Right lung (tissue), 2 donors: ENCODE measurements at regions not wholly inside any gene's neighbourhood (a gene's known extent, or its start where the extent isn't known, plus 50 kb on each side); places are given as distances from the start of the nearest gene placed in this dataset.
"Not testable (repeated sequence)": the region's sequence is repeated elsewhere in the genome, so short reads cannot be mapped to it uniquely, and the experiment has no call there.

Experiments
- DNase-seq, 2 donors: peaks; one replicate each; pipeline ENCODE4 v3.0.0-alpha.2; 2013

DNA sequence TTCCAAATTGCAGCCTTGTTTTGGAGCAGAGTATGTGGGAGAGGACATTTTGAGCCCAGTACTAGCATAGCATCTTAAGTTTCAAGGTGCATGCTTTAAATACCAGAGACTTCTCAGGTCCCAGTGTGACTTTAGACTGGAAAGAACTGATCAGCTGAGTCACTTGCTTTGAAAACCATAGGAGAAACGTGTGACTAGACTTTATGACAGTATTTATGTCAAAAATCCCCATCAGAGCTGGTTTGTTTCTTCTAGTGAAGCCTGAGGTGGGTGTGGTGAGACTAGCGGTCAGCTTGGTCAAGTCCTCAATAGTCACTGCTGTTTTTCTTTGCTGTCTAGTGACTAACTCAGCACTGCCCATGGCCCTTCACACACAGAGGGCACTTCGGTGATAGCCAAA lies 724.2 kb downstream of the GATA3 start:
- no peak for DNase-seq

DNA sequence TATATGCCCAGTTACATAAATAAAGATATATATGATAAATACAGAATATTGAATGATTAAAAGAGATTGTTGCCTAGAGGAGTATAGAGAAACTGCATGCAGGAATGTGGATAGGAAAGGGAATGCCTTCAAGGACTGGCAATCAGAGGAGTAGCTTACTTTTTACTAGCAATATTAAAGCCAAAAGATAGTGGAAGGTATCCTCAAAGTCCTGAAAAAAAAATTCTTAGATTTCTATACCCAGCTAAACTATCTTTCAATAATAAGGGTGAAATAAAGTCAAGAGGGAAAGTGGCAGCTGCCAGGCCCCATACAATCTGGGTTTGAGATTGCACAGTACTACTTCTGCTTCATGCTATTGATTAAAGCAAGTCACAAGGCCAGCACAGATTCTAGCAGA lies 733.2 kb downstream of the GATA3 start:
- DNase-seq: no peak

DNA sequence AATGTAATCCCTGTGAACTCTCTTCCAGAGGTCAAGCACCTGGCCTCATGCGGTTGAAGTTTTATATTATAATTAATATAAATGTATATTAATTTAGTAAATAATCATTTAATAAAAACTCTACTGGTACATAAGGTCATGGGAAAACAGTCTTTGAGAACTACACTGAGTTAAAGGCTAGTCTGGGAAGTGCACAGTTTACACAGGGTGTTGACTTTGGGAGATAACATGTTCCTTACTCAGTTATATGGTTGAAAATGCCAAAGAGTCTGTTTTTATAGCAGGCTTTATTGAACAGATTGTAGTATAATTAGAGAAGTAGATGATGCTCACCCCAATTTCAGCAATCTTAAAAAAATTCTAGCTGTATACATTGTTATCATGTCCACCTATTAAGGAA lies 735.9 kb downstream of the GATA3 start:
- no peak for DNase-seq

DNA sequence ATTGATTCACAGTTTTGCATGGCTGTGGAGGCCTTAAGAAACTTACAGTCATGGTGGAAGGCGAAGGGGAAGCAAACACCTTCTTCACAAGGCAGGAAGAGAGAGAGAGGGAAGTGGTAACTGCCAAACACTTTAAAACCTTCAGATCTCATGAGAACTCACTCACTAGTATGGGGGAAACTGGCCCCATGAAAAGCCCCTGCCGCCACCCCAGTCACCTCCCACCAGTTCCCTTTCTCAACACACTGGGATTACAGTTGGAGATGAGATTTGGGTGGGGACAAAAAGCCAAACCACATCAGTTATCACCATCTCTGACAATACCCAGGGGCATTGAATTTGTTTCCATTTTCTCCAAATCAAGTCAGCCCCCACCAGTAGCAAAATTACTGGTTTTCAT lies 740.4 kb downstream of the GATA3 start:
- no peak for DNase-seq

DNA sequence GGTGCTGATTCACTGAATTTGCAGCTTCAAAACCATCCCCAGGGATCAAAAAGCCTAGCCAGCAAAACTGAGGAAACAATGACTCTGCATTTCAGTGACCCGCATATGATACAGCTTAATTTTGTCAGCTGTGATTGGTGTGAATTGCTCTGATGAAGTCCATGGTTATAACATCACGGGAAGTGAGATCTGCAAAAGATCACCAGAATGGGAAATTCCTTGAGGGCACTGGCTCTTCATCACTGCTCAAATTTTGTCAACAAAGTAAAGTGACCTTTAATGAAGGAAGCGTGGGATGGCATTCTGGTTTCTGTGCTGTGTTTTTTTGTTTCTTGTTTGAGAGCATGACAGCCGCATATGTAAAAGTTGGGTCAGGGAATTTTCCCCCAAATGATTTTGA lies 745.9 kb downstream of the GATA3 start:
- DNase-seq: no peak

DNA sequence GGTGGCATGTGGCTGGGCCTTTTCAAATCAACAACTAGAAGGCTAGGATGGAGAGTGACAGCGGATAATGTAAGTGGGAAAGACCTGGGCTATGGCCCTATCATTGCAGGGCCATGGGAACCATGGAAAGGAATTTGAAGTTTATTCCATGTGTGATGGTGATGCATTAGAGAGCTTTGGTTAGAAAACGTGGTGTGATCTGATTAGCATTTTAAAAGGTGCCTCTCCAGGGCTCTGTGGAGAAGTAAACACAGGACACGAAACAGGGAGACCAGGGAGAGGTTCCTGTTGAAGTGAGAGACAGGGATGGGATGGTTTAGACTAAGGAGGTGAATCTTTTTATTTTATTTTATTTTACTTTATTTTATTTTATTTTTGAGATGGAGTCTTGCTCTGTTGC lies 749.5 kb downstream of the GATA3 start:
- DNase-seq: no peak

DNA sequence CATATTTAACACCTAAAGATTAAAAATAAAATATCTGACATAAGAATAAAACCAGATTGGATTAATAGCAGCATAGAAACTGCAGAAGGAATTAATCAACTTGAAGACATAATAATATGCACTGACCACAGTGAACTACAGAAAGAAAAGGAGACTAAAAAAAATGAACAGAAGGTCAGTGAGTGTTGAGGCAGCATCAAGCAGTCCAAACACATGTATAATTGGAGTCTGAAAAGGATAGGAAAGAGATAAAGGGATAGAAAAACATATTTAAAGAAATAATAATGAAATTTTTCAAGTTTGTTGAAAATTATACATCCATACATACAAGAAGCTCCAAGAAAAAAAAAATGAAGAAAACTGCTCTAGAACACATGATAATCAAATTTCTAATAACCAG lies 756.2 kb downstream of the GATA3 start:
- DNase-seq: no peak

DNA sequence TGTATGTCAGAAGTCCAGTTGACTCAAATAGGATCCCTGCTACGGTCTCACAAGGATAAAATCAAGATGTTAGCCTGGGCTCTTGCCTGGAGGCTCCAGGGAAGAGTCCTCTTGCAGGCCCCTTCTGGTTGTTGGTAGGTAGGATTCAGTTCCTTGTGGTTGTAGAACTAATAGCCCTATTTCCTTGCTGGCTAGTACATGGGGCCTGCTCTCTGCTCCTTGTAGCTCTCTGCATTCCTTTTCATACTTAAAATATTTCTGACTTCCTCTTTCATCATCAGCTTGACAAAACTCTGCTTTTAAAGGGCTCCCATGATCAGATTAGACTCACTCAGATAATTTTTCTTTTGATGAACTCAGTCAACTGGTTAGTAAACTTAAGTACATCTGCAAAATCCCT lies 756.7 kb downstream of the GATA3 start:
- no peak for DNase-seq

DNA sequence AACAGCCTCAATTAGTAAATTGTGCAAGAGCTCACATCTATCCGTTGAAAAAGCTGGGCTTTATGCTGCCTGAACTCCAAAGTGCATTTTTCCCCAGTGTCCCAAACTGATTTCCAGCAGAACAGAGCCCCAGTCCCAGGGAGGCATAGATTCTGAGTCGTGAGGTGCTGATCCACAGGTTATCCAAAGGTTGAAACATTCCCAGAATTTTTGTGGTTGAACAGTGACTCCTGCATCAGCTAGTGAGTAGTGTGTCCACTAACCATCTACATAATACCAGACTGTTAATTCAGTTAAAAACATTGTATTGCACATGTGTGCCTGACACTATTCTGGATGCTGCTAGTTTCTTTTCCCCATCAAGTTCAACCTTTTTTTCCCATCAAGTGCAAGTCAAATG lies 761.5 kb downstream of the GATA3 start:
- DNase-seq: no peak

DNA sequence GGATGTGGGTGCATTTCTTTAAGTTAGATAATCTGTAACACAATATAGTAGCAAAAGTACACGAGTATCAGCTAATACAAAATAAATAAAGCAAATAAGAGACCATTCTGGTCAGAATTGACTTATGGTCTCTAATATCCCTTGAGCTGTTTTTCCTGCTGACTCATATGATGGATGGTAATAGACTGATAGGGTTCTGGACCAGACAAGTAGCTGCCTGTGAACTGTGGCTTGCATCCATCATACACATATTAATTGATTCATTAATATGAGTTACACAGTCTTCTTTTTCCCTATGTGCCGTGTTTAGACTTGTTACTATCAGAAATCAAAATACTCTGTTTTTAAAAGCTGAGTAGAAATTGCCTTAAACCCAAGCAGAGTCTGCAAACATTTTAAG lies 762.8 kb downstream of the GATA3 start:
- no peak for DNase-seq

DNA sequence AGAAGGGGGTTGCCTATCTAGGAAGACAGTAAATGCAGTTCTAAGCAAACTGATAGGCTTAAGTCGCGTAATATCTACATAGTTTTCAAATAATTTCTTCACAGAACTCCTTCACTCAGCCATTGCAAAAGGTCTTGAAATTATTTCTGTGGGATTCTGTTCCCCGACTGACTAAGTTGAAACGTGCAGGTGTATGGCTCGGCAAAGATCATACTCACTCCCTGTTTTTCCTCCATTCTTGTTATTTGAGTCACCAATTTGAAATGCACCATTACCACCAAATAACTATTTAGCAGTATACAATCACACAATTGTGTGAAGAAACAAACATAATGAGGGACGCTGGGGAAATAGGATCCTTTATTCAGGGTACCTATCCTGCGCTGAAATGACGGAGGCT lies 771.1 kb downstream of the GATA3 start:
- no peak for DNase-seq

DNA sequence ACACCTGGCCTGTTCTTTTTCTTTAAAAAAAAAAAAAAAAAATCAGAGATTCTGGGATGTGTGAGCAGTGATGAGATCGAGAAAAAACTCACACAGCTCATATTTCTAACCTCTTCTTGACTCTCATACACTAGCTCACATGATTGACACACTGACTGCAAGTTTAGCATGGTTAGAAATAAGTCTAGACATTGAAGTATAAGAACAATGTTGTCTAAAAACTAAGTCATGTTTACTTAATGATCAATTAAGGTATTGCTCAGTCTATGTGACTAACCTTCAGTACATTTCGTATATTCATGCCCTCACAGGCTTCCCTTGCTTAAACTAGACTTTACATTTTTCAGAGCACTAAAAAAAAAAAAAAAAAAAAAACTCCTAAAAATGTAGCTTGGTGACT lies 775.1 kb downstream of the GATA3 start:
- no peak for DNase-seq

DNA sequence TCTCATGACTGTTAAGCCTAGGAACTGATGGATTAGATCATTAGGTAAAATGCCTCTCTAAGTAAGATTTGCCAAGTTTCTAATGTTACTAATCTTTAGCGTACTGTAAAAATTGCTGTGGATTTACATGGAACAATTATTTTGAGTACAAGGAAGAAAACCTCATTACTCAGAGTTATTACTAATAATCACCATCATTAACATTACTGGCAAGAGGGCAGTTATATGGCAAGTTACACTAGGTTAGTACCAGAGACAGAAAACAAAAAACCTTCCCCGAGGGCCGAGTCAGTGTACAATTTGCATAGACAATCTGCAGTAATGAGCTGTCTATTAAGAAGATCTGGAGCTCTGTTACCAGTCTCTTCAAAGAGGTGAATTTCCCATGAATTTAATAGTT lies 775.6 kb downstream of the GATA3 start:
- no peak for DNase-seq

DNA sequence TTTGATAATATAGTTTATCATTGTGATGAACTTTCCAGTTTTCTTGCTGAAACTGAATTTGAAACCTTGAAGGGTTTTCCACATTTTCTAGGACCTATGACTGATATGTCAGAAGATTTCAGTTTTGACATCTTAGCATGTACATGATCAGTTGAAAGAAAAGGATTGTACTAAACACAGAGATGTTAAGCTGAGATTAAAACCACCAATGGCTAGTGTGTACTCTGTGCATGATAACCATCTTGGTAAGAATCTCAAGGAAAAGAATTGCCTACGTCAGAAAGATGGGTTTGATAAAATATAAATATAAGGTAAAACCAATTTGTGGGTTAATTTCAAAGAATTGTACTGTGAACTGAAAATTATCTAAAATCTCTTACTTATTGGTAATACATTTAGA lies 776.4 kb downstream of the GATA3 start:
- no peak for DNase-seq

DNA sequence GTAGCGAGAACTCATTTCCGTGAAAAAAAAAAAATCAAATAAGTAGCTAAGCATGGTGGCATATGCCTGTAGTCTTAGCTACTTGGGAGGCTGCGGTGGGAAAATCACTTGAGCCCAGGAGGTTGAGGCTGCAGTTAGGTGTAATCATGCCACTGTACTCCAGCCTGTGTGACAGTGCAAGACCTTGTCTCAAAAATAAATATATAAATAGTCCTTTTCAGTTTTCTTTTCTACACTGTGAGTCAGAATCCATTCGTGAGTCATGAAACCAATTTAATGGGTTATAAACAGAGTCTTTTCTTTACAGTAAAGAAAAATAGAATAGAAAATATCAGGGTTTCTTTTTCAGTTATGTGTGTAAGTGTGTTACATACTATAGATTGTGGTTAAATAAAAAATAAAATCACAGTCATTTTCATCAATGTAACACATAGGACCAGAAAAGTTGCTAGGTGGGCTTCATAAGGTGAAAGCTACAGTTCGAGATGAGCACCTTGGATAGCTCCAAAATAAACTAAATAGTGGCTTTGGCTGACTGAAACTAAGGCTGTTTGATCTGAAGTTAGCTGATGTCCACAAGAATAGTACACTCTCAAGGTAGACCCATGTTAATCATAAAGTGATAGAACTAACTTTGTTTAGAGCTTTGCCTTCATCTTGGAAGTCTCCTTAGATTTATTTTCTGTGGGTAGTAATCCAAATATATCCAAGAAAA lies 781.1 kb downstream of the GATA3 start:
- DNase-seq: no peak

DNA sequence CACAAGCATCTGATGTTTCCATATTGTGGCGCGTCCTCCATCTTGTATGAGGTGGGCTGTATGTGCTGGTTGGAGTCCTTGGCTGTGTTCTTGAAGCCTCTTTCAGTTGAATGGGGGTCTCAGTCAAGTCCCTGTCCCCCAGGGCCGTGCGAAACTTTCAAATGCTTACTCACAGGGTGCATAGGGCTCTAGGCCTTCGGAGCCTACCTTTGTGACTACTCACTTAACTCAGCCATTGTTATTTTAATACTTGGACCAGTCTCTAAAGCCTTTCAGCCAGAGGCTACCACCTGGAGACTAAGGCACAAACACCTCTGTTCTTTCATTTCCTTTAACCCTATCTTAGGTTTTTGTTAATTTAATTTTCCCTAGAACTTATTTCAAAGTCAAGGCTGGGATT lies 785.9 kb downstream of the GATA3 start:
- no peak for DNase-seq

DNA sequence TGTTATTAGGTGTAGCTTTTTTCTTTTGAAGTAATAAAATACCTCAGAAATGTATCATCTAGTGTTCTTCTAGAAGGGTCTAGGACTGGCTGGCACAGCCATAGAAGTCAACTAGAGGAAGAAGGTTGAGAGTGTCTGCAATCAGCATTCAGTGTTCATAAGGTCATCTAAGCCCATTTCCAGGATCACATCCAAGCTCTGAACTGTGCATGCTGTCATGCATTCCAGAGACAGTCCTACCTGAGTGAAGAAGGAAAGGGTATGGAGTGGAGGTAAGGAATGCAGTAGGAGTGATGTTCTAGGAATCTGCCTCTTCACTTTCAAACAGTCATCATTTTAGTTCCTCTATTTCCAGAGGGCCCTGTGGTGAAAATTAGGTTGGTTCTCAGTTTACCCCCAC lies 789.7 kb downstream of the GATA3 start:
- DNase-seq: no peak

DNA sequence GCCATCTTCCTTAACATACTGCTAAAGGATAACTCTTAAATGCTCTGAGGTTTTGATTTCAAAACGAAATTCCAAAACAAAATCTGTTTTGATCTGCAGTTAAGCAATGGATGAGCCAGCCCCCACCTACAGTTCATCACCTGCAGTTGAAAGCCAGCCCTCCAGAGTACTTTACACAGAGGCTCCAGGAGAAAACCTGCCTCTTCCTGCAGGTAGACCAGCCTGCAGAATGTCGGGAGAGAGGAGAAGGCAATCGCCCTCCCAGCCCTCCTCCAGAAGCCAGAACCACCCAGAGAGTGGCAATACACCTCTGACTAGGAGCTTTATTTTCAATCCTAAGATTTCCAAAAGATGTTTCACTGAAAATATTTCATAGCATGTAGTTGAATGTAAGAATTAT lies 798.1 kb downstream of the GATA3 start:
- DNase-seq: no peak

DNA sequence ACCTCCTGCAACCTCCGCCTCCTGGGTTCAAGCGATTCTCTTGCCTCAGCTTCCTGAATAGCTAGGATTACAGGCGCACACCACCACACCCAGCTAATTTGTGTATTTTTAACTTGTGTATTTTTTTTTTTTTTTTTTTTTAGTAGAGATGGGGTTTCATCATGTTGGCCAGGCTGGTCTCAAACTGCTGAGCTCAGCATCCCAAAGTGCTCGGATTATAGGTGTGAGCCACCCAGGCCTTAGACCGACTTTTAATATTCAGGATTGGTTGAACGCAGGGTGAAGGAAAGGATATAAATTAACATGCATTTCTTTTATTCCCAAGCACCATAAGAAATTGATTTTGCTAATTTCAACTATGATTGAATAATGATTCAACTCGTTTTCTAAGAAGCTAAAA lies 798.6 kb downstream of the GATA3 start:
- DNase-seq: no peak

DNA sequence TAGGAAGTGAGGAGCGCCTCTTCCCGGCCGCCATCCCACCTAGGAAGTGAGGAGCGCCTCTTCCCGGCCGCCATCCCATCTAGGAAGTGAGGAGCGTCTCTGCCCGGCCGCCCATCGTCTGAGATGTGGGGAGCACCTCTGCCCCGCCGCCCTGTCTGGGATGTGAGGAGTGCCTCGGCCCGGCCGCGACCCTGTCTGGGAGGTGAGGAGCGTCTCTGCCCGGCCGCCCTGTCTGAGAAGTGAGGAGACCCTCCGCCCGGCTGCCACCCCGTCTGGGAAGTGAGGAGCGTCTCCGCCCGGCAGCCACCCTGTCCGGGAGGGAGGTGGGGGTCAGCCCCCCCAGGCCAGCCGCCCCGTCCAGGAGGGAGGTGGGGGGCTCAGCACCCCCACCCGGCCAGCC lies 814.4 kb downstream of the GATA3 start:
- DNase-seq: not testable (repeated sequence)

DNA sequence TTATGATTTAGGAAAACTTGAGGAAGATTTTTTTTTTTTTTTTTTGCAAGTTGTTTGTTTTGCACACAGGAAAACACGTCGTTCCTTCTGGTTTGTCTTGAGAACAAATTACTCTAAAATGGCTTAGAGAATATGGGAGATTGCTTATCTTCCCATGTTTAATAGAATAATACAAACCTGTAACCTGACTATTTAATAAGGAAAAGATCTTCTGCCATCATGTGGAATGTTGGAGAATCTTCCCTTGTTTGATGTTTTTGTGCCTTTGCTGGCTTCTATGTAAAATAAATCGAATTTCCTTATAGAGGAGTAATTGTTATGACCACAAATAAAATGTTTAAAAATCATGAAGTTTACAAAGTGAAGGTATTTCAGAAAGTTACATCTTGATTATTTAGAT lies 818.8 kb downstream of the GATA3 start:
- no peak for DNase-seq

DNA sequence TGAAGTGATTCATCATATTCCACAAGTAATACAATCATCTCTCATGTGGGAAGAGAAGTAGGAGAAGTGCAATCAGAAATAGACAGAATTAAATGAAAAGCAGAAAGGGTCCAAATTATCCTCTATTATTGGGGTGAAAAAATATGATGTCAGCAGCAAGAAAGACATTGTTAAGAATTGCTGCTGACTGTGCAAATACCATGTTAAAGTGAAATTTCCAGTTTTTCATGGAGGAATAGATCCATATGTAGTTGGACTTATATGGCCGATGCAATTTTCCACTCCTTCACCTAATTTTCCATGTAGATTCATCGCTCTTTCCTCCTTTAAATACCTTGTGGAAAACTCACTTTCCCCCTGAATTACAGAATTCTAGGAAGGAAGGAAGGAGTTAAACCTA lies 819.8 kb downstream of the GATA3 start:
- DNase-seq: no peak

DNA sequence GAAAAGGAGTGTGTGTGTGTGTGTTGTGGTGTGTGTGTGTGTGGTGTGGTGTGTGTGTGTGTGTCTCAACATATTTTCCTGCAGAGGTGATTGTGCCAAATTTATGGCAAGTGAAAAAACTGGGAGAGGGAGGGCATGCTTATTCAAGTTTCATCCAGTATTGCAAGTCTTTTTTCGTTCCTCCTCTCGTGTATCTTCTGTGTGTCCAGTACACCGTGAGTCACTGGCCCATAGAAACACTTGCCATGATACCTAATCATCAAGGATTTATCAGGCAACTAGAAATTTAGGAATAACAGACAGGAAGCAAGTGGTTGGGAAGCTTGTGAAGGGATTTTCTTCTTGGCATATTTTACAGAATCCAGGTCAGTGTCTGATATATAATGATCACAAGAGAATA lies 820.5 kb downstream of the GATA3 start:
- no peak for DNase-seq

DNA sequence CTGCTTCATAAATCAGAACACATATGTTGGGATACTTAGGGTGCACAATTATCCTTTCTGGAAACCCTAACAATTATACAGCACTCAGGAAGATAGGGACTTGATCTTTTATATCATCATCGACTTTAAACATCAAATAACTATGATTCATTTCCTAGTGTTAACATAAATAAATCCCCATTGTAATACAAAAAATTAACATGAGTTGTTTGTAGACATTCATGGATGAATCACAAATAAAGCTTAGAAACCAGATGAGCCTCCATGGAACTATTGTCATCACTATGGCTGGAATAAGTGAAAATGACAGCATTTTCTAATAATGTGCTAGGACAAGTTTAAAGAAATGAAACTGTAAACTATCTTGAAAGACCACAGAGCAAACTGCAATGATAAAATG lies 821.7 kb downstream of the GATA3 start:
- no peak for DNase-seq

DNA sequence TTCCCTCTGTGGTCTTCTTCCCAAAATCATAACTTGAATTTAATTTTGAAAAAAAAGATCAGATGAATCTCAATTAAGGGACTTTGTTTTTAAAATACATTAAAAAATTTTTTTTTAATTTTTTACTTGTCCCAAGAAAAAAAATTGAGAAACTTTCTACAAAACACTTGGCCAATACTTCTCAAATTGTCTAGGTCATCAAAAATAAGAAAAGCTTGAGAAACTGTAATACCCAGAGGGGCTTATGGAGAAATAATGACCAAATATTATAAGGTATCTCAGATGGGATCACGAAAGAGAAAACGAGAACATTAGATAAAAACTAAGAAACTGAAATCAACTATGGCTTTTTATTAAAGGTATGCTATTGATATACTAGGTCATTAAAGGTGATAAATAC lies 835.0 kb downstream of the GATA3 start:
- DNase-seq: no peak
